ENCODE measurements at regions not wholly inside any gene's neighbourhood (a gene's known extent, or its start where the extent isn't known, plus 50 kb on each side); places are given as distances from the start of the nearest gene placed in this dataset.

DNA sequence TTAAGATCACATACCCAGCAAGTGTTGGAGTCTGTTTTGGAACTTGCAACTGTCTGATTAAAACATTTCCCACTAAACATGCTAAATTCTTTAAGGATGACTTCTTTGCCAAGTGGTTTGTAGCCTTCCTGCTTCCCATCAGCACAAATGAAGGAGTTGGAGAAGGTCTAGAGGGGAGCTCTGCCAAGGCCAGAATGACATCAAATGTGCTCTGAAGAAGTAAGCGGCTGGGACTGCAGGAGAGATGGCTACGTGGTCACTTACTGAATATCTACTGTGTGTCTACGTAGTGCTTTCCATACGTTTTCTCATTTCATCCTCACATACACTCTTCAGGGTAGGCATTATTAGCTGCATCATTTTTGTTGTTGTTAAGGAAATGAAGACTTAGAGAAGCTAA lies 135.7 kb upstream of the NLRP1 start:
- H3K4me1 Mint-ChIP-seq, result no peaks in the 10 kb centered on the region
- DNase-seq (ENCODE audit: low spot score in 2 of 2, unreplicated experiment in 2 of 2), result no peak
- no peak overlapping the region for H3K27ac Mint-ChIP-seq
- peaks cover 16% of the 10 kb centered on the region for H3K27me3 Mint-ChIP-seq (ENCODE audit: low read depth)
- peaks cover 10% of the 10 kb centered on the region for H3K9me3 Mint-ChIP-seq
- no peaks in the 10 kb centered on the region for H3K36me3 Mint-ChIP-seq
- no peak overlapping the region for H3K4me3 Mint-ChIP-seq
- TF ChIP-seq, protein P1, sequence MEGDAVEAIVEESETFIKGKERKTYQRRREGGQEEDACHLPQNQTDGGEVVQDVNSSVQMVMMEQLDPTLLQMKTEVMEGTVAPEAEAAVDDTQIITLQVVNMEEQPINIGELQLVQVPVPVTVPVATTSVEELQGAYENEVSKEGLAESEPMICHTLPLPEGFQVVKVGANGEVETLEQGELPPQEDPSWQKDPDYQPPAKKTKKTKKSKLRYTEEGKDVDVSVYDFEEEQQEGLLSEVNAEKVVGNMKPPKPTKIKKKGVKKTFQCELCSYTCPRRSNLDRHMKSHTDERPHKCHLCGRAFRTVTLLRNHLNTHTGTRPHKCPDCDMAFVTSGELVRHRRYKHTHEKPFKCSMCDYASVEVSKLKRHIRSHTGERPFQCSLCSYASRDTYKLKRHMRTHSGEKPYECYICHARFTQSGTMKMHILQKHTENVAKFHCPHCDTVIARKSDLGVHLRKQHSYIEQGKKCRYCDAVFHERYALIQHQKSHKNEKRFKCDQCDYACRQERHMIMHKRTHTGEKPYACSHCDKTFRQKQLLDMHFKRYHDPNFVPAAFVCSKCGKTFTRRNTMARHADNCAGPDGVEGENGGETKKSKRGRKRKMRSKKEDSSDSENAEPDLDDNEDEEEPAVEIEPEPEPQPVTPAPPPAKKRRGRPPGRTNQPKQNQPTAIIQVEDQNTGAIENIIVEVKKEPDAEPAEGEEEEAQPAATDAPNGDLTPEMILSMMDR (IDR thresholded peaks at IDR 0.05; ENCODE audit: unreplicated experiment), result no peak

DNA sequence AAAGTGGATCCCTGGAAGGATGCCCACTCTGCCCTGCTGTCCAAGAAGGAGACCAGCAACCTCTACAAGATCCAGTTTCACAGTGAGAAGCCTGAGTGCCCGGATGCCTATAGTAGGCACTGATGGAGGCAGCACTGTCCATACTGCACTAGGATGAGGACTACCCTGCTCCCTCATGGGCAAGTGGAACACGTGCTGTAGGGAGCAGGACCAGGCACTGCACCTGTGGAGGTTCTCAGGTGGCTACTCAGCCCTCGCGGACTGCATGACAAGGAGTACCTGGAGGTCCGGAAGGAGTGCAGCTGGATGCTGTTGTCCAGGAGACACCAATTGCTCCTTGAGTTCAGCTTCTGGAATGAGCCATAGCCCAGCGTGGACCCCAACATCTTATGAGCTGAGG lies 146.1 kb upstream of the NLRP1 start:
- Mint-ChIP-seq H3K9me3 (peaks cover 27% of the 10 kb centered on the region), H3K27ac (no peak overlapping the region), H3K4me3 (no peak overlapping the region), H3K4me1 (no peaks in the 10 kb centered on the region), H3K27me3 (ENCODE audit: low read depth) (peaks cover 43% of the 10 kb centered on the region), H3K36me3 (no peaks in the 10 kb centered on the region)
- no peak for DNase-seq (ENCODE audit: low spot score in 2 of 2, unreplicated experiment in 2 of 2)
- TF ChIP-seq, protein P1 (IDR thresholded peaks at IDR 0.05; ENCODE audit: unreplicated experiment), result no peak

DNA sequence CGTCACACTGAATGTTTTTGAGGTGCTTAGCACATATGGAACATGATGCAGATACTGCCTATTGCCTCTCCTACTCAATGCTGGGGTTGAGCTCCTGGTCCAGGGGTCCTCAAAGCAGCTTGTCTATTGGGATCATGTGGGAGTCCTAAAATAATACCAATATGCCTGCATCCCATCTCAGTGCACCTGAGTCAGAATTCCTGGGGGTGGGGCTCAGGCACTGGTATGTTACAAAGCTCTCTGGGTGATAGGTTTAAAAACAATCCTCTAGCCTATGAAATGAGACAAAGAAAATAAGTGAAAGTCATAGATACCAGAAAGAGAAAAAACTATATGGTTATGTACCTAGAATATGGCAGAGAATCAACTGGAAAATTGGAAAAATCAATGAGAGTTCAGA lies 156.6 kb upstream of the NLRP1 start:
- no peak for DNase-seq (ENCODE audit: low spot score in 2 of 2, unreplicated experiment in 2 of 2)
- no peaks in the 10 kb centered on the region for H3K36me3 Mint-ChIP-seq
- no peak overlapping the region for H3K4me3 Mint-ChIP-seq
- H3K27me3 Mint-ChIP-seq (ENCODE audit: low read depth), result peaks cover 45% of the 10 kb centered on the region
- TF ChIP-seq, protein P1 (IDR thresholded peaks at IDR 0.05; ENCODE audit: unreplicated experiment), result no peak
- H3K27ac Mint-ChIP-seq, result no peak overlapping the region
- no peaks in the 10 kb centered on the region for H3K9me3 Mint-ChIP-seq
- H3K4me1 Mint-ChIP-seq, result no peaks in the 10 kb centered on the region

DNA sequence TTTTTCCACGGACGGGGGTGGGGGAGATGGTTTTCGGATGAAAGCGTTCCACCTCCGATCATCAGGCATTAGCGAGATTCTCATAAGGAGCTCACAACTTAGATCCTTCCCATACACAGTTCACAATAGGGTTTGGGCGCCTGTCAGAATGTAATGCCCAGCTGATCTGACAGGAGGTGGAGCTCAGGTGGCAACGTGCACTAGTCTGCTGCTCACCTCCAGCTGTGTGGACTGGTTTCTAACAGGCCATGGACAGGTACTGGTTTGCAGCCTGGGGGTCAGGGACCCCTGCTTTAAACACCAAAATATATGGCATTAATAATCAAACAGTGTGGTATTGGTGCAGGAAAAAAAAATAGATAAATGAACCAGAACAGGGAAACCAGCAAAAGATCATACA lies 157.5 kb upstream of the NLRP1 start:
- H3K4me3 Mint-ChIP-seq, result no peak overlapping the region
- TF ChIP-seq, protein P1 (IDR thresholded peaks at IDR 0.05; ENCODE audit: unreplicated experiment), result no peak
- no peak for DNase-seq (ENCODE audit: low spot score in 2 of 2, unreplicated experiment in 2 of 2)
- peaks cover 42% of the 10 kb centered on the region for H3K27me3 Mint-ChIP-seq (ENCODE audit: low read depth)
- H3K36me3 Mint-ChIP-seq, result no peaks in the 10 kb centered on the region
- H3K9me3 Mint-ChIP-seq, result no peaks in the 10 kb centered on the region
- no peaks in the 10 kb centered on the region for H3K4me1 Mint-ChIP-seq
- no peak overlapping the region for H3K27ac Mint-ChIP-seq

DNA sequence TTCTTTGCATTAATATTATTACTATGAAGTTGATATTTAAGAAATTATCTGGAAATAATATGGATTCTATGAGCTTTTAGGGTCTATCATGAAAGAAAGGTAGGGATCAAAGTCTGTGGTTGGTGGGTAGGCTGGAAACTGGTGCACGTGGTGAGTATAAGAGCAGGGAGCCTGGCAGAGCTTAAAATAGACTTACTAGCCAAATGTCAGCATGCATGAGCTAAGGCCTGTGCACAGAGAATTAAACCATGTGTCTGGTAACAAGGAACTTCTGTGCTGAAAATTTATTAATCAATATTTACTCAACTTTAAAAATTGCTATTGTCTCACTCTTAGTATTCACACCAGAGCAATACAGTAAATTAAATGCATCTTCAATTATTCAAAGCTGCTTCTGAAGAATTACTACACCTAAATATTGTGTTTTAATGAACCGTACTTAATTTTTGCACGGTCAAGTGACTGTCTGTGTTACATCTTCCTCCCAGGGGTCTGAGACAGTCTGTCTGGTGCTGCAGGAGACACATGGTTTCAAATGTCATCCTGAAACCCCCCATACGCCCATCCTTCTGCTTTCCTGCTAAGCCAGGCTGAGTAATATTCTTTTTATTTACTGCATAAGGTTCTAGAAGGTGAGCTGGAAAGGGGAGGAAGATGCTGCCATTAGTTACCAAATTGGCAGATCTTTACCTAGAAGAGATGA lies 161.0 kb upstream of the NLRP1 start:
- Mint-ChIP-seq H3K4me3 (no peak overlapping the region), H3K36me3 (no peaks in the 10 kb centered on the region), H3K27me3 (ENCODE audit: low read depth) (peaks cover 37% of the 10 kb centered on the region), H3K9me3 (no peaks in the 10 kb centered on the region), H3K27ac (no peak overlapping the region), H3K4me1 (no peaks in the 10 kb centered on the region)
- no peak for DNase-seq (ENCODE audit: low spot score in 2 of 2, unreplicated experiment in 2 of 2)
- TF ChIP-seq, protein P1 (IDR thresholded peaks at IDR 0.05; ENCODE audit: unreplicated experiment), result no peak

DNA sequence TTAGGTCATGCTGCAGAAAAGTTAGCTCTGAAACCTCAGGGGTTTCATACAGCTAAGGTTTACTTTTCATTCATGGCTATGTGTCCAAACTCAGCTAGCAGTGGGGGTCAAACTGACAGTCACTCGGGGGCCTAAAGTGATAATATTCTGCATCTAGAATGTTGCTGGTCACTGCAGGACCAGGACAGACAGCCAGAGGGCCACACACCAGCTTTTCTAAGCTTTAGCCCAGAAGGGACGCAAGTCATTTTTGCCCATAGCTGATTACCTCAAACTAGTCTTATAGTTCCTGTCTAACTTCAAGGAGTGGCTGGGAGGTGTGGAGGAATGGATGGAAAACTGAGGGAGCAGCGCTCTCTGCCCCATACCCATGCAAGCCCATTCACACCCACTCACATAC lies 163.0 kb upstream of the NLRP1 start:
- no peaks in the 10 kb centered on the region for H3K4me1 Mint-ChIP-seq
- H3K36me3 Mint-ChIP-seq, result no peaks in the 10 kb centered on the region

More for the DNA sequence above, 163.0 kb upstream of the NLRP1 start:
- Mint-ChIP-seq H3K4me3 (no peak overlapping the region), H3K27ac (no peak overlapping the region), H3K27me3 (ENCODE audit: low read depth) (peaks cover 37% of the 10 kb centered on the region), H3K9me3 (no peaks in the 10 kb centered on the region)
- TF ChIP-seq, protein P1 (IDR thresholded peaks at IDR 0.05; ENCODE audit: unreplicated experiment), result no peak
- DNase-seq (ENCODE audit: low spot score in 2 of 2, unreplicated experiment in 2 of 2), result no peak

Data from mesothelial cell of epicardium (in vitro differentiated cells).